CD4-positive, alpha-beta T cell (primary cell): ENCODE measurements at regions not wholly inside any gene's neighbourhood (a gene's known extent, or its start where the extent isn't known, plus 50 kb on each side); places are given as distances from the start of the nearest gene placed in this dataset.

Source experiments
- ATAC-seq: fragments of 200-7000 bp; cut with Tn5 transposase; one replicate; pipeline ENCODE4 v1.10.0; 2022; ENCODE audit warnings: mild to moderate bottlenecking; ENCODE audit not compliant: poor library complexity
- CTCF ChIA-PET: fragments of 350-600 bp; sonication (Branson Sonifier 250); formaldehyde crosslinking; loops from one replicate; lab custom pipeline; 2021; ENCODE audit warnings: antibody characterized with exemption, inconsistent platforms; lab: Charles Lee
- POLR2A ChIA-PET: fragments of 350-600 bp; sonication (Branson Sonifier 250); formaldehyde crosslinking; loops from one replicate; lab custom pipeline; 2021; ENCODE audit warnings: antibody characterized with exemption, inconsistent platforms; lab: Charles Lee
- DNase-seq, 14 experiments: peaks; one replicate each; pipeline ENCODE4 v3.0.0-alpha.2; 2013 to 2020; ENCODE audit warnings: mixed read lengths in 2 of 14
- H3K27ac ChIP-seq, 2 donors: one replicate each; pipeline versions ENCODE4 v1.5.1 to v1.7.0; 2013; ENCODE audit warnings: low read length in 2 of 2, low read depth in 1 of 2, mild to moderate bottlenecking in 1 of 2
- H3K27me3 ChIP-seq, 2 experiments: 1 replicate in 1 of 2; 2 replicates in 1 of 2; pipeline versions ENCODE4 v1.6.1 to v1.7.0; 2013; ENCODE audit warnings: low read length in 2 of 2, control low read depth in 1 of 2, mild to moderate bottlenecking in 1 of 2, moderate library complexity in 1 of 2; ENCODE audit not compliant: insufficient read depth in 2 of 2, control insufficient read depth in 1 of 2
- H3K36me3 ChIP-seq: one replicate; pipeline ENCODE4 v1.6.1; 2013; ENCODE audit warnings: low read length, control low read depth; ENCODE audit not compliant: insufficient read depth
- H3K4me1 ChIP-seq: one replicate; pipeline ENCODE4 v1.6.1; 2013; ENCODE audit warnings: low read length, control low read depth; ENCODE audit not compliant: insufficient read depth
- H3K4me3 ChIP-seq: one replicate; pipeline ENCODE4 v1.5.1; 2013; ENCODE audit warnings: mild to moderate bottlenecking, low read length, moderate library complexity
- H3K9me3 ChIP-seq, 2 experiments: 1 replicate in 1 of 2; 2 replicates in 1 of 2; pipeline versions ENCODE4 v1.6.1 to v1.7.0; 2013; ENCODE audit warnings: low read length in 2 of 2, mild to moderate bottlenecking in 2 of 2, control low read depth in 1 of 2, moderate library complexity in 1 of 2; ENCODE audit not compliant: control insufficient read depth in 1 of 2, insufficient read depth in 1 of 2
- H3K27ac Mint-ChIP-seq: one replicate; pipeline ENCODE4 v1.8.0; 2020; ENCODE audit warnings: mixed read lengths
- H3K27me3 Mint-ChIP-seq: one replicate; pipeline ENCODE4 v1.8.0; 2021; ENCODE audit warnings: mixed read lengths
- H3K36me3 Mint-ChIP-seq: one replicate; pipeline ENCODE4 v1.8.0; 2021; ENCODE audit warnings: low read depth, mixed read lengths
- H3K4me1 Mint-ChIP-seq: one replicate; pipeline ENCODE4 v1.8.0; 2021; ENCODE audit warnings: low read depth, mixed read lengths
- H3K4me3 Mint-ChIP-seq: one replicate; pipeline ENCODE4 v1.8.0; 2020; ENCODE audit warnings: mild to moderate bottlenecking, mixed read lengths
- H3K9me3 Mint-ChIP-seq: one replicate; pipeline ENCODE4 v1.8.0; 2020; ENCODE audit warnings: mixed read lengths
- intact Hi-C, 2 experiments: fragments of 100-400 bp; cut with DNase I in 1 of 2; cut with micrococcal nuclease in 1 of 2; formaldehyde crosslinking; loops; one replicate each; pipeline versions ENCODE4 v1.15.1 to v1.9.0; 2023 to 2025; cut with DNase I, micrococcal nuclease
- TF ChIP-seq, protein P1 (sequence below): fragments of 200-600 bp; IDR thresholded peaks from one replicate; pipeline ENCODE4 v1.8.0; 2022; ENCODE audit warnings: antibody characterized with exemption, mild to moderate bottlenecking

DNA sequence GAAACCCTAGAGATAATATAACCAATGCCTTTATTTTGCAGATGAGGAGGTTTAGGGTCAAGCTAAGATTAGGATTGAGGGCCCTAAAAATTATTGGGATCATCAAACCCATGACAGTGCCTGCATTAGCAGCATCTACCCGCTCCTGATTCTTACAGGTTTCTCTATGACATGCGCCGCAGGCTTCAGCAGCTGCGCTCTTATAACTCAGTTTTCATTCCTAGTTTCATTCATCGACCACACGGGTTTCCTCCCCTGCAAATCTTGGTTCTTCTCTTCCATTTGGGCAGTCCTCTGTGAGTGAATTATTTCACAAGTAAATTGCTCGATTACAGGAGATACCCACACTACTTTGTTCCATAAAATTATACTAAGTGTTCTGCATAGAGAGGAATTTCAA is 137.2 kb downstream of the SLC24A2 start:
- no peak overlapping the region for H3K27ac ChIP-seq
- H3K27me3 Mint-ChIP-seq = peaks cover 9% of the 10 kb centered on the region
- POLR2A ChIA-PET = no interaction called here
- DNase-seq = no peak
- no peaks in the 10 kb centered on the region for H3K9me3 ChIP-seq
- no peak for ATAC-seq
- no peaks in the 10 kb centered on the region for H3K27me3 ChIP-seq
- TF ChIP-seq, protein P1, sequence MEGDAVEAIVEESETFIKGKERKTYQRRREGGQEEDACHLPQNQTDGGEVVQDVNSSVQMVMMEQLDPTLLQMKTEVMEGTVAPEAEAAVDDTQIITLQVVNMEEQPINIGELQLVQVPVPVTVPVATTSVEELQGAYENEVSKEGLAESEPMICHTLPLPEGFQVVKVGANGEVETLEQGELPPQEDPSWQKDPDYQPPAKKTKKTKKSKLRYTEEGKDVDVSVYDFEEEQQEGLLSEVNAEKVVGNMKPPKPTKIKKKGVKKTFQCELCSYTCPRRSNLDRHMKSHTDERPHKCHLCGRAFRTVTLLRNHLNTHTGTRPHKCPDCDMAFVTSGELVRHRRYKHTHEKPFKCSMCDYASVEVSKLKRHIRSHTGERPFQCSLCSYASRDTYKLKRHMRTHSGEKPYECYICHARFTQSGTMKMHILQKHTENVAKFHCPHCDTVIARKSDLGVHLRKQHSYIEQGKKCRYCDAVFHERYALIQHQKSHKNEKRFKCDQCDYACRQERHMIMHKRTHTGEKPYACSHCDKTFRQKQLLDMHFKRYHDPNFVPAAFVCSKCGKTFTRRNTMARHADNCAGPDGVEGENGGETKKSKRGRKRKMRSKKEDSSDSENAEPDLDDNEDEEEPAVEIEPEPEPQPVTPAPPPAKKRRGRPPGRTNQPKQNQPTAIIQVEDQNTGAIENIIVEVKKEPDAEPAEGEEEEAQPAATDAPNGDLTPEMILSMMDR = no peak
- intact Hi-C loops = no loop called here
- no peak overlapping the region for H3K4me3 ChIP-seq
- H3K4me1 Mint-ChIP-seq = no peaks in the 10 kb centered on the region
- H3K4me1 ChIP-seq = no peaks in the 10 kb centered on the region
- H3K9me3 Mint-ChIP-seq = no peaks in the 10 kb centered on the region
- CTCF ChIA-PET = no interaction called here
- no peaks in the 10 kb centered on the region for H3K36me3 ChIP-seq
- no peaks in the 10 kb centered on the region for H3K36me3 Mint-ChIP-seq
- H3K4me3 Mint-ChIP-seq = no peak overlapping the region
- H3K27ac Mint-ChIP-seq = no peak overlapping the region

DNA sequence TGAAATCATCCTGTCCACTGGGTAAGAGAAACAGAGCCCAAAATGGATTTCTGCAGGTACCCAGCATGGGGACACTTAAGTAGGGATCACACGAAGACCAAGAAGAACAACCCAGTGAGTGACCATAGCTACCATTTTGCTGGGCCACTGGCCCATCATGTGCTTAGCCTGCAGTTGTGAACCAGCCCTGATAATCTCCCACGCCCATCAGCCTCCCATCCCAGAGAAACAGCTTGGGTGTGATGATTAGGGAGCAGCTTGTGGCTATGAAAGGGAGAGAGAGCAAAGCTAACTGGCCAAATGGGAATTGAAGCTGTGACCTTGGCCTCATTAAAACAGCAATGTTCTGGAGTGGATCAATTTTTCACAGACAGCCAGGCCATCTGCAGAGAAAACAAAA is 138.5 kb downstream of the SLC24A2 start:
- DNase-seq (no peak), ATAC-seq (no peak)
- peaks cover 9% of the 10 kb centered on the region for H3K27me3 Mint-ChIP-seq
- Histone ChIP-seq H3K9me3 (no peaks in the 10 kb centered on the region), H3K27me3 (no peaks in the 10 kb centered on the region), H3K4me3 (no peak overlapping the region), H3K27ac (no peak overlapping the region), H3K36me3 (no peaks in the 10 kb centered on the region), H3K4me1 (no peaks in the 10 kb centered on the region)
- H3K36me3 Mint-ChIP-seq = no peaks in the 10 kb centered on the region
- CTCF ChIA-PET = no interaction called here
- H3K4me3 Mint-ChIP-seq = no peak overlapping the region
- no peaks in the 10 kb centered on the region for H3K9me3 Mint-ChIP-seq
- no peaks in the 10 kb centered on the region for H3K4me1 Mint-ChIP-seq
- POLR2A ChIA-PET = no interaction called here
- intact Hi-C loops = no loop called here
- no peak overlapping the region for H3K27ac Mint-ChIP-seq
- TF ChIP-seq, protein P1 = no peak

DNA sequence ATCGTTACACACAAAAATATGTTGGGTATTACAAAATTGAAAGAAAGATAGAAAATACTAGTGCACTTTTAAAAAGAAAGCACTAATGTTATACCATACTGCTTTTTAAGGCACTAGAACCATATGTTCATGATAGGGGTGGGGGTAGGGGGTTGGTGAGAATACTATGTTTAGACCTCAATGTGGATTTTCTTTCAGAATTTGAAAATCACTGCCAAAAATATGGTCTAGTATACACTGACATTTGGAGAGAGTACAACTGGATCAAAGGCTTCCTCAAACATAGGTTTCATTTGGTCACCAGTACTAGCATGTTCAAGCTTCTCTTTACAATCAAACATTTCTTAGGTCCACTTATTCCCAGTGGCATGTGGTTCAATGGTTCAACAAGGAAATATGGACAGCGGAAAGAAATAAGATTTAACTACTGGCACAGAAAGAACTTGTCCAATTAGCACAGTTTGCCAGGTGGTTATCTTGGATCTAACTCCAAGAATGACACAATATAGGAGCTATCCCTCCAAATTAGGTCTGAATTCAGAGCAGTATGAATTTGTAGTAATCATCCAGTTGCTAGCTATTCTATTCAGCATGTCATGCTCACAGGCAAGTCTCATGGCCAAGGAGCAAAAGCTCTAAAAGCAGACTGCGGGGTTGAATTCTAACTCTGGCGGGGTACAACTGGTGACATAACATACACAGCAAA is 139.3 kb downstream of the SLC24A2 start:
- Mint-ChIP-seq H3K9me3 (no peaks in the 10 kb centered on the region), H3K27ac (no peak overlapping the region), H3K27me3 (peaks cover 9% of the 10 kb centered on the region), H3K36me3 (no peaks in the 10 kb centered on the region), H3K4me3 (no peak overlapping the region), H3K4me1 (no peaks in the 10 kb centered on the region)
- intact Hi-C loops = no loop called here
- no peaks in the 10 kb centered on the region for H3K9me3 ChIP-seq
- H3K27ac ChIP-seq = no peak overlapping the region
- no peak overlapping the region for H3K4me3 ChIP-seq
- no peaks in the 10 kb centered on the region for H3K4me1 ChIP-seq
- no peaks in the 10 kb centered on the region for H3K36me3 ChIP-seq
- POLR2A ChIA-PET = no interaction called here
- TF ChIP-seq, protein P1 = no peak
- ATAC-seq (no peak), DNase-seq (no peak)
- CTCF ChIA-PET = no interaction called here
- H3K27me3 ChIP-seq = no peaks in the 10 kb centered on the region
